ENCODE measurements at regions not wholly inside any gene's neighbourhood (a gene's known extent, or its start where the extent isn't known, plus 50 kb on each side); places are given as distances from the start of the nearest gene placed in this dataset.

GRCh38 chr14:62006116-62006731 is 244.0 kb downstream of the SNAPC1 start:
- DNase-seq (ENCODE audit: low read depth): no peak

DNA sequence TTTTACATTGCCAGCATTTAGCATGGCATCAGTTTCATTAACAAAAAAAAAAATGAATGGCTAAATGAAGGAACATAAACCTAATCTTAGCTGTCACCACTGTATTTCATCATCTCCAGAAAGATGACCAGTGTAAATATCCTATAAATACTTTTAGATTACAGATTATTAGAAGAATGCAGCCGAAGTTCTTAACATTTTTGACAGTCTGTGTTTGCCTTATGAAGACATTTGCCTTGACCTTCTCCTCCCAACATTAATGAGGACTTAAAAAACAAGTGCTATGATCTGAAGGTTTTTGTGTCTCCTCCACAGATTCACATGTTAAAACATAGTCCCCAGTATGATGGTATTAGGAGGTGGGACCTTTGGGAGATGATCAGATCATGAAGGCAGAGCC is 253.0 kb downstream of the SNAPC1 start:
- peak; percentile 2 for DNase-seq (ENCODE audit: low read depth)

- DNase-seq (ENCODE audit: low read depth): peak; percentile 3
These were observed 253.7 kb downstream of the SNAPC1 start for GRCh38 chr14:62015945-62016344.

DNA sequence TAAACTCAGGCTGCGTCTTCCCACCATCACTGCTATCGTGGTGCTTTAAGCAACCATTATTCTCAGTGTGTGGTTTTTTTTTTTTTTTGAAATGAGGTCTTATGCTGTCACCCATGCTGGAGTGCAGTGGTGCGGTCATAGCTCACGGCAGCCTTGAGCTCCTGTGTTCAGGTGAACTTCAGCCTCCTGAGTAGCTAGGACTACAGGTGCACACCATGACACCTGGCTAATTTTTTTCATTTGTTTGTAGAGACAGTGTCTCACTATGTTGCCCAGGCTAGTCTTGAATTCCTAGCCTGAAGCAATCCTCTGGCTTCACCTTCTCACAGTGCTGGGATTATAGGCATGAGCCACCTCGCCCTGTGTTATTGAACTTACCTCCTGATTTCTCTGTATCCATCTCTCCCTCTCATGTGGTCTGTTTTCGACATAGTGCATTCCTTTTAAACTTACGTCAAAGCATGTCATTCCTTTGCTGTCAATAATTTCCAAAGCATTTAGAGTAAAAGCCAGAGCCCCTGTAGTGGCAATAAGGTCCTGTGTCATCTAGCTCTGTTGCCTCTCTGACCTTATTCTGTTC is 255.5 kb downstream of the SNAPC1 start:
- no peak for DNase-seq (ENCODE audit: low read depth)

- no peak for DNase-seq (ENCODE audit: low read depth)
These were observed 256.4 kb downstream of the SNAPC1 start for GRCh38 chr14:62018606-62019005.

- no peak for DNase-seq (ENCODE audit: low read depth)
These were observed 265.7 kb downstream of the SNAPC1 start for GRCh38 chr14:62027958-62028357.

GRCh38 chr14:62029569-62029924 is 267.3 kb downstream of the SNAPC1 start:
- no peak for DNase-seq (ENCODE audit: low read depth)

DNA sequence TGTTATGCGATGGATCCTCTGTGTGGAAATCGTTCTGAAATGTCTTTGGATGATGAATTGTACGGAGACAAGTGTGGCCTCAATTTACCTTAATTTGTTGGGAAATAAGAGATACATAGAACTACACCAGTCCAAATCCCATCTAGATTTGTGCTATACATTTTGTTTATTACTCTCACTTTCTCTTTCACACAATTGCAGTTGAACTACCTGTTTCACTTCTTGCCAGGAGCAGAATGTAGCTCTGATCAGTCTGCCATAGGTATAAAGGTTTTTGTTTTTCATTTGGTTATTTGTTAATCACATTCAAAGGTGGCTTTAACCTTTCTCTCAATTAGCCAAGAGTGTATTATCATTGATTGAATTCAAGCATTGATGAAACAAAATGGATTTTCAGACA is 268.2 kb downstream of the SNAPC1 start:
- no peak for DNase-seq (ENCODE audit: low read depth)

- no peak for DNase-seq (ENCODE audit: low read depth)
These were observed 269.3 kb downstream of the SNAPC1 start for GRCh38 chr14:62031504-62031903.

GRCh38 chr14:62053188-62053587 is 291.0 kb downstream of the SNAPC1 start:
- no peak for DNase-seq (ENCODE audit: low read depth)

DNA sequence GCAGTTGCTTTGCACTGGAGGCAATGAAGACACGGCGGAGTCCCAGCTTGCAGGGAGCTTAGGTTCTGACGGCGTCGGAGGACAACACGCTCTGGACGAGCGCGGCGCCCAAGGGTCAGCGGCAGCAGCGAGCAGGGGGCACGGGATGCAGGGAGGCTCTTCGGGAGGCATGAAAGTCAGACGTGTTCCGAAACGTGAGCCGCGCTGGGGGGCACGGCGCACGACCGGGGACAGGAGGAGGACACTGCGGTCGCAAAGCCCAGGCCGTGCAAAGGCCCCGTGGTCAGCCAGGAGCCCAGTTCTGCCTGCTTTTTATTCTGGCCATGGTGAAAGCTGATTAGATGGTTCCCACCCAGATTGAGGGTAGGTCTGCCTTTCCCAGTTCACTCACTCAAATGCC is 294.6 kb downstream of the SNAPC1 start:
- DNase-seq (ENCODE audit: low read depth): no peak

- no peak for DNase-seq (ENCODE audit: low read depth)
These were observed 300.4 kb downstream of the SNAPC1 start for GRCh38 chr14:62062645-62063044.

- DNase-seq (ENCODE audit: low read depth): no peak
These were observed 302.6 kb downstream of the SNAPC1 start for GRCh38 chr14:62064751-62065323.

- no peak for DNase-seq (ENCODE audit: low read depth)
These were observed 304.1 kb downstream of the SNAPC1 start for GRCh38 chr14:62066304-62066703.

DNA sequence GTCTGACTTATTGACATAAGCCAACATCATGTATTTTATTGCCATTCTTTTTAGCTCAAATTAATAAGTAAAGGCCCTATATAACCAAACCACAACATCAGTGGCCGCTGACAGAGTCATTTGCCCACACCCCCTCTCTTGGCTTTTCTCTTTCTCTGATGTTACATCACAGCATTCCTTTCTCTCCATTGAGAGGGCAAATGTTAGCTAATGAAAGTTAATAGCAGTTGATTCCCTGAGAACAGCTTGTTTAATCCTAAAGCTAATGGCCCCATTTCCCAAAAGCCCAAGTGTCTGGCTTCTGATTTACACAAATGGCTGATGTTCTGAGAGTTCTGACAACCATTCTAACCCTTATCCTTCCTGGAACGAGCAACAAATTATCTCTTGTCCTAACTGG is 308.8 kb downstream of the SNAPC1 start:
- DNase-seq (ENCODE audit: low read depth): no peak

DNA sequence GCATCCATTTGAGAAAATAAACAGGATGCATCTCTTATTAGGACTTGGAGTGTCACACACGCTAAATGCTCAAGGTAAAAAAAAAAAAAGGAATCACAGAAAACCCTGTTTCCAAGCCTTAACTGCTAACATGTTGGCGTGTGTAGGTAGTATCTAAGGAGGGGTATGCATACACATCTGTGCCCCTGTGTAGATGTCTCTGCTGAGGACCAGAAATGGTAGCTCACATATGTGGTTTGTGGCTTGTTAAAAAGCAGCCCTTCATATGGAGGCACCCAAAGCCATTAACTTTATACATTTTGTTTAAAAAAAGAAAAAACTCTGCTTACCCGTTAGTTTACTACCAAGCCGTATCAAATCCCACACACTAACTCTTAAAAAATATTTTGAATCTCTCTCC is 314.1 kb downstream of the SNAPC1 start:
- DNase-seq (ENCODE audit: low read depth): no peak

DNA sequence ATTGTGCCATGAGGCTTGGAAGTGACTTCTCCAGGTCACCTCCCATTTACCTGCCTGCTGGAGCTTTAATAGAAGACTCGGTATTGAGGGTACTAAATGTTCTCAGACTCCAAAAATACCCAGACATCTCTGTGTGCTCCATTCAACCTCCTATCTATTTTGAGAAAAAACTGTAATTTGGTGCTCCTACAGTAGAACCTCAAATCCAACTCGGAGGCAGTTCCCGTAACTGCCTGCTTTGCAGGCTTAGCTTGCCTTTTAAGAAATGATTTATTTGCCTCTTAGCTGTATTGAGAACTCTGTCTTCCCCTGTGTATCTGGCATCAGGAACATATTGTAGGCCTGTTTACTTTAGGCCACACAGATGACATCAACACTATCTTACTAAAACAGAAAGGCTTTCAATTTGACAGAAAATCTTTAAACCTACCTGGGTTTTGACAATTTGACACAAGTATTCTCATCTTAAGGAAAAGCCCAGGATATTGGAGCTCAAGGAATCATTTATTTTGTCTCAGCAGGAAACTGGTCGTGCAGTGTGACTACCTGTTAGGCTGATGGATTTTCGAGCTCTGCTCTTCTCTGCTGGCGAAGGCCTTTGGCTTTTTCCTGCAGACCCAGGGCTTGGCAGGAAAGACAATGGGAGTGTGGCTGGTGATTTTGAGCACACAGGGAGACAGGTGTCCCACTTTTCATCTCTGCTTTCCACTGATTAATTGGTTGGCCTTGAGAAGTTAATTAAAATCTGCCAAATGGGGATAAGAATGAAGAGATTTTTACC is 314.8 kb downstream of the SNAPC1 start:
- DNase-seq (ENCODE audit: low read depth): no peak

GRCh38 chr14:62077676-62078261 is 315.5 kb downstream of the SNAPC1 start:
- no peak for DNase-seq (ENCODE audit: low read depth)

DNA sequence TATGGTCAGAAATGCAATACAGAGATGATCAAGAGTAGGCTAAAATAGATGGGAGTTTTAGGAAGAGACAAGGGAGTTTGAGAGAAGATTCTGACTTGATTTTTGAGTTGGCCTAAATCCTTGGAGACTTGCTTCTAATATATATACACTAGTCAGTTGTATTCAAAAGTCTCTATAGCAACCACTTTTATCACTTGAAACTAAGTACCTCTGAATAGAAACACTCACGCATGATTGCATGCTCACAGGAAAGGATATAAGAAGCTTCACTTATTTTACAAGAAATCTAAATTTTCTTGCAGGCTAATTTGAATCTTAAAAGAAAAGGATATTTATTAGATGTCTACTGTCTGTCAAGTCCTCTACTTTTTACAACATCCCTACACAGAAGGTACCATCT is 316.8 kb downstream of the SNAPC1 start:
- DNase-seq (ENCODE audit: low read depth): no peak

GRCh38 chr14:62081012-62081612 is 318.9 kb downstream of the SNAPC1 start:
- DNase-seq (ENCODE audit: low read depth): no peak

GRCh38 chr14:62081951-62082350 is 319.7 kb downstream of the SNAPC1 start:
- DNase-seq (ENCODE audit: low read depth): no peak

DNA sequence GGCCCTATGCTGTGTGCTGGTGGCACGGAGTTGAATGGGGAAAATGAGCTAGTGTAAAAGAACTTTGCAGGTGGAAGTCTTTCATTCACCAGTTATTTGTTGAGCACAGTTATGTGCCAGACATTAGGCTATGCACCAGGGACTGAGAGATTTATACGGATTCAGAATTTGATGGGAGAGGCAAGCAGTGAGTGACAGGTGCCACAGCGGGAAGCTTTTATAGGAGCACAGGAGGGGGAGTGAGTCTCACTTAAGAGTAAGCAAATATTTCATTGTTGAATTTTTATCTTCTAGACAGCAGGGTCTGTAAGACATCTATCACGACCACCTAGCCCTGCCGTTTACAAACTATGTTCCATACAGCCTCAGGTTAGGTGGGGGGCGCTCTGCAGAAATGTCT is 320.6 kb downstream of the SNAPC1 start:
- DNase-seq (ENCODE audit: low read depth): no peak

Data from GM04503 (cell line).